ENCODE measurements at regions not wholly inside any gene's neighbourhood (a gene's known extent, or its start where the extent isn't known, plus 50 kb on each side); places are given as distances from the start of the nearest gene placed in this dataset.

- TF ChIP-seq POU6F1 (CRISPR knock-in tag; IDR thresholded peaks at IDR 0.05; ENCODE audit: borderline replicate concordance, low read depth): no peak
- TF ChIP-seq TCF4 (CRISPR knock-in tag; IDR thresholded peaks at IDR 0.05; ENCODE audit: borderline replicate concordance): peak; percentile 26; the same call in 1 of the 2 replicates
- 0 out of 2 replicates have a peak, but pooled peaks have one; percentile 24 for TF ChIP-seq ISL1 (CRISPR knock-in tag; IDR thresholded peaks at IDR 0.05)
- ATAC-seq: peak; percentile 85
These were observed 416.6 kb downstream of the KLF12 start for GRCh38 chr13:73717632-73718031.

- TF ChIP-seq ISL1 (CRISPR knock-in tag; IDR thresholded peaks at IDR 0.05) (peak; percentile 23; the same call in 1 of the 2 replicates), POU6F1 (CRISPR knock-in tag; IDR thresholded peaks at IDR 0.05; ENCODE audit: borderline replicate concordance, low read depth) (no peak), CREB5 (CRISPR knock-in tag; IDR thresholded peaks at IDR 0.05; ENCODE audit: low read depth) (no peak), ARNTL (CRISPR knock-in tag; IDR thresholded peaks at IDR 0.05; ENCODE audit: borderline replicate concordance, low read depth) (no peak)
- TF ChIP-seq, protein P1, sequence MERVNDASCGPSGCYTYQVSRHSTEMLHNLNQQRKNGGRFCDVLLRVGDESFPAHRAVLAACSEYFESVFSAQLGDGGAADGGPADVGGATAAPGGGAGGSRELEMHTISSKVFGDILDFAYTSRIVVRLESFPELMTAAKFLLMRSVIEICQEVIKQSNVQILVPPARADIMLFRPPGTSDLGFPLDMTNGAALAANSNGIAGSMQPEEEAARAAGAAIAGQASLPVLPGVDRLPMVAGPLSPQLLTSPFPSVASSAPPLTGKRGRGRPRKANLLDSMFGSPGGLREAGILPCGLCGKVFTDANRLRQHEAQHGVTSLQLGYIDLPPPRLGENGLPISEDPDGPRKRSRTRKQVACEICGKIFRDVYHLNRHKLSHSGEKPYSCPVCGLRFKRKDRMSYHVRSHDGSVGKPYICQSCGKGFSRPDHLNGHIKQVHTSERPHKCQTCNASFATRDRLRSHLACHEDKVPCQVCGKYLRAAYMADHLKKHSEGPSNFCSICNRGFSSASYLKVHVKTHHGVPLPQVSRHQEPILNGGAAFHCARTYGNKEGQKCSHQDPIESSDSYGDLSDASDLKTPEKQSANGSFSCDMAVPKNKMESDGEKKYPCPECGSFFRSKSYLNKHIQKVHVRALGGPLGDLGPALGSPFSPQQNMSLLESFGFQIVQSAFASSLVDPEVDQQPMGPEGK (CRISPR knock-in tag; IDR thresholded peaks at IDR 0.05; ENCODE audit: borderline replicate concordance): no peak
- TF ChIP-seq, protein P2, sequence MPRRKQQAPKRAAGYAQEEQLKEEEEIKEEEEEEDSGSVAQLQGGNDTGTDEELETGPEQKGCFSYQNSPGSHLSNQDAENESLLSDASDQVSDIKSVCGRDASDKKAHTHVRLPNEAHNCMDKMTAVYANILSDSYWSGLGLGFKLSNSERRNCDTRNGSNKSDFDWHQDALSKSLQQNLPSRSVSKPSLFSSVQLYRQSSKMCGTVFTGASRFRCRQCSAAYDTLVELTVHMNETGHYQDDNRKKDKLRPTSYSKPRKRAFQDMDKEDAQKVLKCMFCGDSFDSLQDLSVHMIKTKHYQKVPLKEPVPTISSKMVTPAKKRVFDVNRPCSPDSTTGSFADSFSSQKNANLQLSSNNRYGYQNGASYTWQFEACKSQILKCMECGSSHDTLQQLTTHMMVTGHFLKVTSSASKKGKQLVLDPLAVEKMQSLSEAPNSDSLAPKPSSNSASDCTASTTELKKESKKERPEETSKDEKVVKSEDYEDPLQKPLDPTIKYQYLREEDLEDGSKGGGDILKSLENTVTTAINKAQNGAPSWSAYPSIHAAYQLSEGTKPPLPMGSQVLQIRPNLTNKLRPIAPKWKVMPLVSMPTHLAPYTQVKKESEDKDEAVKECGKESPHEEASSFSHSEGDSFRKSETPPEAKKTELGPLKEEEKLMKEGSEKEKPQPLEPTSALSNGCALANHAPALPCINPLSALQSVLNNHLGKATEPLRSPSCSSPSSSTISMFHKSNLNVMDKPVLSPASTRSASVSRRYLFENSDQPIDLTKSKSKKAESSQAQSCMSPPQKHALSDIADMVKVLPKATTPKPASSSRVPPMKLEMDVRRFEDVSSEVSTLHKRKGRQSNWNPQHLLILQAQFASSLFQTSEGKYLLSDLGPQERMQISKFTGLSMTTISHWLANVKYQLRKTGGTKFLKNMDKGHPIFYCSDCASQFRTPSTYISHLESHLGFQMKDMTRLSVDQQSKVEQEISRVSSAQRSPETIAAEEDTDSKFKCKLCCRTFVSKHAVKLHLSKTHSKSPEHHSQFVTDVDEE (CRISPR knock-in tag; IDR thresholded peaks at IDR 0.05): no peak
- ATAC-seq: no peak
These were observed 418.2 kb downstream of the KLF12 start for GRCh38 chr13:73715911-73716510.

GRCh38 chr13:73715114-73715910 lies 418.9 kb downstream of the KLF12 start:
- ATAC-seq: no peak
- TF ChIP-seq ZFP3 (CRISPR knock-in tag; IDR thresholded peaks at IDR 0.05) (no peak), CSDC2 (CRISPR knock-in tag; IDR thresholded peaks at IDR 0.05) (no peak), CREB5 (CRISPR knock-in tag; IDR thresholded peaks at IDR 0.05; ENCODE audit: low read depth) (no peak)

DNA sequence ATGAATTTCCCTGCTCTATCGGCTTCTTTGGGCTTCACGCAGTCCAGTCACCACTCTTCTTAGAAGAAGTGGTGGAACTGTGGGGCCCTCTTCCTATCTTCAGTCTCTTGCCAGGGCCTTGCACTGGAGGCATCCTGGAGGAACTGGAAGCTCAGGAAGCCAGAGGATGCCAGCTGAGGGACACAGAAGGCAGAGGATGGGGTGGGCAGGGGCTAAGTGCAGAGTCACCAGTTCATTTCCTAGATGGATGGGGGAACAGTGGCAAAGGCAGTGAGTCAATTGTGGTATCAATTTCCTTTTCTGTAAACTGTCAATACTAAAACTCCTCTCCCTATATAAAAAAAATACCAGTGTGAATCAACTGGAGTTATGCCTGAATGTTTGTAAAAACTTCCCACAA lies 419.7 kb downstream of the KLF12 start:
- no peak for ATAC-seq
- TF ChIP-seq PPARA (CRISPR knock-in tag; IDR thresholded peaks at IDR 0.05; ENCODE audit: borderline replicate concordance): no peak
- no peak for TF ChIP-seq TOX (CRISPR knock-in tag; IDR thresholded peaks at IDR 0.05; ENCODE audit: borderline replicate concordance)
- TF ChIP-seq RARB (CRISPR knock-in tag; IDR thresholded peaks at IDR 0.05): no peak
- no peak for TF ChIP-seq ISL1 (CRISPR knock-in tag; IDR thresholded peaks at IDR 0.05)
- TF ChIP-seq, protein P1 (CRISPR knock-in tag; IDR thresholded peaks at IDR 0.05; ENCODE audit: borderline replicate concordance): no peak
- no peak for TF ChIP-seq OSR1 (CRISPR knock-in tag; IDR thresholded peaks at IDR 0.05)
- no peak for TF ChIP-seq ESRRG (CRISPR knock-in tag; IDR thresholded peaks at IDR 0.05)
- TF ChIP-seq, protein P2 (CRISPR knock-in tag; IDR thresholded peaks at IDR 0.05): no peak
- no peak for TF ChIP-seq POU6F1 (CRISPR knock-in tag; IDR thresholded peaks at IDR 0.05; ENCODE audit: borderline replicate concordance, low read depth)
